Panc1 (cell line): ENCODE measurements at regions not wholly inside any gene's neighbourhood (a gene's known extent, or its start where the extent isn't known, plus 50 kb on each side); places are given as distances from the start of the nearest gene placed in this dataset.

Source experiments
- ATAC-seq: fragments of 200-7000 bp; cut with Tn5 transposase; 2 replicates; pipeline ENCODE4 v1.9.1; 2020; ENCODE audit warnings: mild to moderate bottlenecking, moderate library complexity
- BruUV-seq: library from RNA; stranded (reverse); fragments of 400-500 nt; replicated peaks from 2 replicates; lab custom pipeline; 2021; lab: Mats Ljungman, UMichigan
- CTCF ChIA-PET: fragments of 300-600 bp; sonication (Branson Sonifier 250); formaldehyde crosslinking; loops from one replicate; lab custom pipeline; 2022; ENCODE audit warnings: antibody characterized with exemption; lab: Charles Lee
- POLR2A ChIA-PET: fragments of 300-600 bp; sonication (Branson Sonifier 250); formaldehyde crosslinking; loops from one replicate; lab custom pipeline; 2022; ENCODE audit warnings: antibody characterized with exemption; lab: Charles Lee
- DNase-seq: peaks from one replicate; pipeline ENCODE4 v3.0.0-alpha.2; 2010; ENCODE audit warnings: low read depth, low spot score
- H3K27ac ChIP-seq: 2 replicates; pipeline ENCODE4 v1.5.1; 2011; ENCODE audit warnings: mild to moderate bottlenecking, low read length, inconsistent platforms
- H3K27me3 ChIP-seq: fragments of 200-500 bp; sonication (Bioruptor generic); 2 replicates; pipeline ENCODE4 v1.6.0; 2014; ENCODE audit warnings: low read length, inconsistent platforms; ENCODE audit not compliant: control insufficient read depth, insufficient read depth
- H3K36me3 ChIP-seq: fragments of 200-500 bp; sonication (Bioruptor generic); 2 replicates; pipeline ENCODE4 v1.5.1; 2014; ENCODE audit warnings: inconsistent platforms, mild to moderate bottlenecking, low read length, moderate library complexity; ENCODE audit not compliant: control insufficient read depth, insufficient read depth
- H3K4me1 ChIP-seq: 2 replicates; pipeline ENCODE4 v1.5.1; 2011; ENCODE audit warnings: inconsistent platforms, mild to moderate bottlenecking, low read length, moderate library complexity; ENCODE audit not compliant: control insufficient read depth, insufficient read depth
- H3K4me3 ChIP-seq, 2 experiments: 2 replicates each; pipeline ENCODE4 v1.5.1; 2011 to 2012; ENCODE audit warnings: low read depth in 2 of 2, low read length in 2 of 2, mild to moderate bottlenecking in 2 of 2, inconsistent platforms in 1 of 2, moderate library complexity in 1 of 2
- H3K9me3 ChIP-seq: fragments of 200-500 bp; sonication (Bioruptor generic); 2 replicates; pipeline ENCODE4 v1.5.1; 2014; ENCODE audit warnings: low read depth, mild to moderate bottlenecking, inconsistent platforms, low read length, moderate library complexity; ENCODE audit not compliant: control insufficient read depth, insufficient read depth
- POLR2AphosphoS5 ChIP-seq: IDR thresholded peaks from 2 replicates; pipeline ENCODE4 v1.6.1; 2012; ENCODE audit warnings: mild to moderate bottlenecking, low read depth, low read length, moderate library complexity
- SIN3A ChIP-seq: IDR thresholded peaks from 2 replicates; pipeline ENCODE4 v1.6.1; 2012; ENCODE audit warnings: low read depth, mild to moderate bottlenecking, low read length, moderate library complexity, borderline replicate concordance; ENCODE audit not compliant: insufficient read depth
- TCF7L2 ChIP-seq: IDR thresholded peaks from 2 replicates; pipeline ENCODE4 v1.6.1; 2011; ENCODE audit warnings: mild to moderate bottlenecking, low read depth, low read length, inconsistent platforms
- in situ Hi-C: cut with HindIII; loops from 2 replicates; pipeline ENCODE4 v1.10.0; 2016; ENCODE audit warnings: low sequenced_read_pairs, low pct_unique_long_range_greater_than_20kb
- intact Hi-C: fragments of 100-400 bp; cut with micrococcal nuclease; formaldehyde crosslinking; loops from one replicate; pipeline ENCODE4 v1.10.0; 2022; ENCODE audit not compliant: unreplicated experiment
- TF ChIP-seq, protein P1 (sequence below): fragments of 450-650 bp; IDR thresholded peaks from 2 replicates; pipeline ENCODE4 v1.5.1; 2017; ENCODE audit warnings: mild to moderate bottlenecking
- TF ChIP-seq, protein P2 (sequence below), 2 experiments: IDR thresholded peaks; 2 replicates each; pipeline ENCODE4 v1.6.1; 2011 to 2012; ENCODE audit warnings: low read depth in 2 of 2, control low read depth in 1 of 2, low read length in 1 of 2, mild to moderate bottlenecking in 1 of 2, moderate library complexity in 1 of 2; ENCODE audit not compliant: insufficient read depth in 1 of 2

DNA sequence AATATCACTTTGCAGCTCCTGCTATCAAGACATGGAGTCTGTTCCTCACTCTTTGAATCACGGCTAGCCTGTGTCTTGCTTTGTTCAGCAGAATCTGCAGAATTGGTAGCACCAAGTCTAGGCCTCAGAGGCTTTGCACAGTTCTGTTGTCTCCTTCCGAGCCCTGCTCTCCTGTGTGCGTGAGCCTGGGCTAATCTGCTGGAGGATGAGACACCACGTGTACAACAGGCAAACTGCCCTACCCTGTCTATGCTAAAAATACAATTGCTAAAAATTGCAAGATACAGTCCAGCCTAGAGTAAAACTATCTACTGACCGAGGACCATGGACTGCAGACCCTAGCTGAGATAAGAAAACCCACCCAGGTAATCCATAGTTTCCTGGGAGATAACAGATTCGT, 484.7 kb downstream of the NPIPA7 start:
- no peak overlapping the region for H3K4me3 ChIP-seq
- CTCF ChIA-PET, result no interaction called here
- in situ Hi-C loops, result no loop called here
- H3K9me3 ChIP-seq, result no peaks in the 10 kb centered on the region
- H3K4me1 ChIP-seq, result no peaks in the 10 kb centered on the region
- no peak overlapping the region for H3K27ac ChIP-seq
- BruUV-seq, result no TSS peak
- H3K36me3 ChIP-seq, result no peaks in the 10 kb centered on the region
- TF ChIP-seq SIN3A (no peak), TCF7L2 (no peak), POLR2AphosphoS5 (no peak)
- TF ChIP-seq, protein P1, sequence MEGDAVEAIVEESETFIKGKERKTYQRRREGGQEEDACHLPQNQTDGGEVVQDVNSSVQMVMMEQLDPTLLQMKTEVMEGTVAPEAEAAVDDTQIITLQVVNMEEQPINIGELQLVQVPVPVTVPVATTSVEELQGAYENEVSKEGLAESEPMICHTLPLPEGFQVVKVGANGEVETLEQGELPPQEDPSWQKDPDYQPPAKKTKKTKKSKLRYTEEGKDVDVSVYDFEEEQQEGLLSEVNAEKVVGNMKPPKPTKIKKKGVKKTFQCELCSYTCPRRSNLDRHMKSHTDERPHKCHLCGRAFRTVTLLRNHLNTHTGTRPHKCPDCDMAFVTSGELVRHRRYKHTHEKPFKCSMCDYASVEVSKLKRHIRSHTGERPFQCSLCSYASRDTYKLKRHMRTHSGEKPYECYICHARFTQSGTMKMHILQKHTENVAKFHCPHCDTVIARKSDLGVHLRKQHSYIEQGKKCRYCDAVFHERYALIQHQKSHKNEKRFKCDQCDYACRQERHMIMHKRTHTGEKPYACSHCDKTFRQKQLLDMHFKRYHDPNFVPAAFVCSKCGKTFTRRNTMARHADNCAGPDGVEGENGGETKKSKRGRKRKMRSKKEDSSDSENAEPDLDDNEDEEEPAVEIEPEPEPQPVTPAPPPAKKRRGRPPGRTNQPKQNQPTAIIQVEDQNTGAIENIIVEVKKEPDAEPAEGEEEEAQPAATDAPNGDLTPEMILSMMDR, result no peak
- TF ChIP-seq, protein P2, sequence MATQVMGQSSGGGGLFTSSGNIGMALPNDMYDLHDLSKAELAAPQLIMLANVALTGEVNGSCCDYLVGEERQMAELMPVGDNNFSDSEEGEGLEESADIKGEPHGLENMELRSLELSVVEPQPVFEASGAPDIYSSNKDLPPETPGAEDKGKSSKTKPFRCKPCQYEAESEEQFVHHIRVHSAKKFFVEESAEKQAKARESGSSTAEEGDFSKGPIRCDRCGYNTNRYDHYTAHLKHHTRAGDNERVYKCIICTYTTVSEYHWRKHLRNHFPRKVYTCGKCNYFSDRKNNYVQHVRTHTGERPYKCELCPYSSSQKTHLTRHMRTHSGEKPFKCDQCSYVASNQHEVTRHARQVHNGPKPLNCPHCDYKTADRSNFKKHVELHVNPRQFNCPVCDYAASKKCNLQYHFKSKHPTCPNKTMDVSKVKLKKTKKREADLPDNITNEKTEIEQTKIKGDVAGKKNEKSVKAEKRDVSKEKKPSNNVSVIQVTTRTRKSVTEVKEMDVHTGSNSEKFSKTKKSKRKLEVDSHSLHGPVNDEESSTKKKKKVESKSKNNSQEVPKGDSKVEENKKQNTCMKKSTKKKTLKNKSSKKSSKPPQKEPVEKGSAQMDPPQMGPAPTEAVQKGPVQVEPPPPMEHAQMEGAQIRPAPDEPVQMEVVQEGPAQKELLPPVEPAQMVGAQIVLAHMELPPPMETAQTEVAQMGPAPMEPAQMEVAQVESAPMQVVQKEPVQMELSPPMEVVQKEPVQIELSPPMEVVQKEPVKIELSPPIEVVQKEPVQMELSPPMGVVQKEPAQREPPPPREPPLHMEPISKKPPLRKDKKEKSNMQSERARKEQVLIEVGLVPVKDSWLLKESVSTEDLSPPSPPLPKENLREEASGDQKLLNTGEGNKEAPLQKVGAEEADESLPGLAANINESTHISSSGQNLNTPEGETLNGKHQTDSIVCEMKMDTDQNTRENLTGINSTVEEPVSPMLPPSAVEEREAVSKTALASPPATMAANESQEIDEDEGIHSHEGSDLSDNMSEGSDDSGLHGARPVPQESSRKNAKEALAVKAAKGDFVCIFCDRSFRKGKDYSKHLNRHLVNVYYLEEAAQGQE (IDR thresholded peaks at IDR 0.05; ENCODE audit: insufficient read depth in 1 of 2, low read depth in 2 of 2, low read length in 1 of 2), result no peak
- DNase-seq (no peak), ATAC-seq (no peak)
- peaks cover 9% of the 10 kb centered on the region; the same call in 1 of the 2 replicates for H3K27me3 ChIP-seq
- intact Hi-C loops, result loop anchor here (5.0 kb wide), 1 partner anchor 604 kb away; no protein-coding TSS in a partner anchor
- POLR2A ChIA-PET, result no interaction called here

DNA sequence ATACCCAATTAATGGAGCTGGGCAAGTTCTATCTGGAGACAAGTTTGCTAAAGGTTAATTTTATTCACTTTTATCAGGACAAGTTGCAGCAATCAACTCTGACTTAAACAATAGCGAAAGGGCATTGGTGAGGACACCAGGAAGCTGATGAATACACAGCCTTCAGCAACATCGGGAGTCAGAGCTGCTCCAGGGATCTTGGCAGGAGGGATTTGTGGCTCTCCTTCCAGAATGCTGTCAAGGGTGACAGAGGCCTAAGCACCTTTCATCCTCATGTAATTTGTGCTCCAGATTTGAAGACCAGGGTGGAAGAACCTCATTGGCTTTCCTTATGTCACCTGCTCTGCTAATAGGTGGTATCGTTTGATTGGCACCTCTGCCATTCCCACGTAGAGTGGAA, 485.6 kb downstream of the NPIPA7 start:
- no peak for TF ChIP-seq POLR2AphosphoS5
- TF ChIP-seq, protein P1, result no peak
- TF ChIP-seq, protein P2 (IDR thresholded peaks at IDR 0.05; ENCODE audit: insufficient read depth in 1 of 2, low read depth in 2 of 2, low read length in 1 of 2), result no peak
- no peak for TF ChIP-seq TCF7L2
- TF ChIP-seq SIN3A, result no peak
- no peak overlapping the region for H3K27ac ChIP-seq
- ChIA-PET CTCF (interaction anchor here (0.6 kb wide), 1 partner anchor 57 kb away, joined by 6 read pairs; no protein-coding TSS in a partner anchor), POLR2A (no interaction called here)
- peaks cover 14% of the 10 kb centered on the region for H3K27me3 ChIP-seq
- no peaks in the 10 kb centered on the region for H3K4me1 ChIP-seq
- DNase-seq (no peak), ATAC-seq (no peak)
- no peaks in the 10 kb centered on the region for H3K36me3 ChIP-seq
- intact Hi-C loops, result loop anchor here (5.0 kb wide), 1 partner anchor 603 kb away; no protein-coding TSS in a partner anchor
- H3K9me3 ChIP-seq, result no peaks in the 10 kb centered on the region
- in situ Hi-C loops, result no loop called here
- H3K4me3 ChIP-seq, result no peak overlapping the region
- BruUV-seq, result no TSS peak
